Endometrium (tissue), 2 donors: ENCODE measurements at regions not wholly inside any gene's neighbourhood (a gene's known extent, or its start where the extent isn't known, plus 50 kb on each side); places are given as distances from the start of the nearest gene placed in this dataset.

Source experiments
- FAIRE-seq: peaks from 2 replicates; lab custom pipeline; 2012; peaks lifted over from hg19 to GRCh38; lab: Jason Lieb, UNC
- donor health status: control.
- donor health status: control.

- peak; percentile 61 for FAIRE-seq
Measured at GRCh38 chr5:125092138-125092537, 345.7 kb upstream of the ZNF608 start.

GRCh38 chr5:125093776-125094175 lies 347.3 kb upstream of the ZNF608 start:
- no peak for FAIRE-seq

GRCh38 chr5:125100342-125100741 lies 353.9 kb upstream of the ZNF608 start:
- no peak for FAIRE-seq

- FAIRE-seq: no peak
Measured at GRCh38 chr5:125100951-125101350, 354.5 kb upstream of the ZNF608 start.

- FAIRE-seq: no peak
Measured at GRCh38 chr5:125103459-125103858, 357.0 kb upstream of the ZNF608 start.

- no peak for FAIRE-seq
Measured at GRCh38 chr5:125106271-125106670, 359.8 kb upstream of the ZNF608 start.

GRCh38 chr5:125106881-125107280 lies 360.4 kb upstream of the ZNF608 start:
- no peak for FAIRE-seq

- no peak for FAIRE-seq
Measured at GRCh38 chr5:125109293-125109692, 362.9 kb upstream of the ZNF608 start.

GRCh38 chr5:125109816-125110215 lies 363.4 kb upstream of the ZNF608 start:
- no peak for FAIRE-seq

- no peak for FAIRE-seq
Measured at GRCh38 chr5:125112196-125112595, 365.8 kb upstream of the ZNF608 start.

- no peak for FAIRE-seq
Measured at GRCh38 chr5:125113328-125113727, 366.9 kb upstream of the ZNF608 start.

GRCh38 chr5:125115195-125115525 lies 368.7 kb upstream of the ZNF608 start:
- FAIRE-seq: no peak

GRCh38 chr5:125117566-125117965 lies 371.1 kb upstream of the ZNF608 start:
- FAIRE-seq: no peak

GRCh38 chr5:125120012-125120411 lies 373.6 kb upstream of the ZNF608 start:
- FAIRE-seq: no peak

- FAIRE-seq: no peak
Measured at GRCh38 chr5:125125031-125125823, 378.8 kb upstream of the ZNF608 start.

GRCh38 chr5:125126050-125126449 lies 379.6 kb upstream of the ZNF608 start:
- FAIRE-seq: no peak

- FAIRE-seq: no peak
Measured at GRCh38 chr5:125129151-125129806, 382.8 kb upstream of the ZNF608 start.

- FAIRE-seq: no peak
Measured at GRCh38 chr5:125130591-125130990, 384.2 kb upstream of the ZNF608 start.

- FAIRE-seq: peak; percentile 66
Measured at GRCh38 chr5:125134216-125135081, 388.0 kb upstream of the ZNF608 start.

GRCh38 chr5:125137535-125137934 lies 391.1 kb upstream of the ZNF608 start:
- no peak for FAIRE-seq

GRCh38 chr5:125138266-125138665 lies 391.8 kb upstream of the ZNF608 start:
- no peak for FAIRE-seq

- FAIRE-seq: no peak
Measured at GRCh38 chr5:125139590-125139989, 393.2 kb upstream of the ZNF608 start.

- no peak for FAIRE-seq
Measured at GRCh38 chr5:125140220-125140619, 393.8 kb upstream of the ZNF608 start.
